ENCODE measurements at regions not wholly inside any gene's neighbourhood (a gene's known extent, or its start where the extent isn't known, plus 50 kb on each side); places are given as distances from the start of the nearest gene placed in this dataset.

- TF ChIP-seq YY1 (IDR thresholded peaks at IDR 0.05; ENCODE audit: insufficient read depth, insufficient read length): no peak
- TF ChIP-seq ZNF274 (IDR thresholded peaks at IDR 0.05; ENCODE audit: low read depth, low read length): no peak
- TF ChIP-seq SUZ12 (IDR thresholded peaks at IDR 0.05; ENCODE audit: extremely low read depth, insufficient read depth, insufficient read length): no peak
Measured at GRCh38 chr6:115770851-115771250, 289.8 kb downstream of the FRK start.
